WTC11 (cell line): ENCODE measurements at regions not wholly inside any gene's neighbourhood (a gene's known extent, or its start where the extent isn't known, plus 50 kb on each side); places are given as distances from the start of the nearest gene placed in this dataset.
A peak's percentile ranks its signal among the peaks of the same experiment; 100 is the strongest.
"Not testable (repeated sequence)": the region's sequence is repeated elsewhere in the genome, so short reads cannot be mapped to it uniquely, and the experiment has no call there.

Experiments used
- ATAC-seq: fragments of 200-7000 bp; cut with Tn5 transposase; 2 replicates; pipeline ENCODE4 v1.10.0; 2021; ENCODE audit warnings: mild to moderate bottlenecking, moderate library complexity
- CTCF ChIA-PET: fragments of 300-600 bp; sonication (Branson Sonifier 250); formaldehyde crosslinking; loops from one replicate; lab custom pipeline; 2021; ENCODE audit warnings: antibody characterized with exemption; lab: Charles Lee
- POLR2A ChIA-PET: fragments of 350-600 bp; sonication (Branson Sonifier 250); formaldehyde crosslinking; loops from one replicate; lab custom pipeline; 2021; ENCODE audit warnings: antibody characterized with exemption; lab: Charles Lee
- DNase-seq: peaks from one replicate; pipeline ENCODE4 v3.0.0; 2021; ENCODE audit warnings: low spot score
- H3K27ac Mint-ChIP-seq: 2 replicates; pipeline ENCODE4 v1.8.0; 2021; ENCODE audit warnings: mixed read lengths
- H3K27me3 Mint-ChIP-seq: 2 replicates; pipeline ENCODE4 v1.8.0; 2021; ENCODE audit warnings: low read depth, mild to moderate bottlenecking, moderate library complexity, mixed read lengths
- H3K36me3 Mint-ChIP-seq: 2 replicates; pipeline ENCODE4 v1.8.0; 2021; ENCODE audit warnings: mixed read lengths
- H3K4me1 Mint-ChIP-seq: 2 replicates; pipeline ENCODE4 v1.8.0; 2022; ENCODE audit warnings: mixed read lengths
- H3K4me3 Mint-ChIP-seq: 2 replicates; pipeline ENCODE4 v1.8.0; 2021; ENCODE audit warnings: mild to moderate bottlenecking, moderate library complexity, mixed read lengths
- H3K9me3 Mint-ChIP-seq: 2 replicates; pipeline ENCODE4 v1.8.0; 2021; ENCODE audit warnings: mixed read lengths
- AR ChIP-seq: fragments of 250-450 bp; sonication (Bioruptor Pico); IDR thresholded peaks from 2 replicates; pipeline ENCODE4 v1.9.0; 2021; ENCODE audit warnings: mild to moderate bottlenecking
- ATF3 ChIP-seq: sonication (generic); formaldehyde crosslinking; conservative IDR thresholded peaks from 2 replicates; pipeline ENCODE4 v1.8.1; 2022; ENCODE audit warnings: mild to moderate bottlenecking, missing genetic modification reagents
- CDX4 ChIP-seq: fragments of 250-450 bp; sonication (Bioruptor Pico); IDR thresholded peaks from 2 replicates; pipeline ENCODE4 v1.9.0; 2021; ENCODE audit warnings: moderate library complexity, mild to moderate bottlenecking, inconsistent platforms, borderline replicate concordance
- ETV6 ChIP-seq: sonication (generic); formaldehyde crosslinking; IDR thresholded peaks from 2 replicates; pipeline ENCODE4 v1.8.1; 2022; ENCODE audit warnings: mild to moderate bottlenecking, missing genetic modification reagents
- NFE2L1 ChIP-seq: sonication (generic); formaldehyde crosslinking; IDR thresholded peaks from 2 replicates; pipeline ENCODE4 v1.8.1; 2023; ENCODE audit warnings: missing genetic modification reagents
- PRDM15 ChIP-seq: sonication (generic); formaldehyde crosslinking; IDR thresholded peaks from 2 replicates; pipeline ENCODE4 v1.8.0; 2022; ENCODE audit warnings: missing genetic modification reagents
- TP53 ChIP-seq: sonication (generic); formaldehyde crosslinking; IDR thresholded peaks from 2 replicates; pipeline ENCODE4 v1.8.1; 2023; ENCODE audit warnings: mild to moderate bottlenecking, missing genetic modification reagents
- USF2 ChIP-seq: sonication (generic); formaldehyde crosslinking; IDR thresholded peaks from 2 replicates; pipeline ENCODE4 v1.8.1; 2023; ENCODE audit warnings: mild to moderate bottlenecking, missing genetic modification reagents, moderate library complexity
- ZMAT4 ChIP-seq: fragments of 250-450 bp; sonication (Bioruptor Pico); IDR thresholded peaks from 2 replicates; pipeline ENCODE4 v1.9.0; 2021; ENCODE audit warnings: mild to moderate bottlenecking
- ZNF232 ChIP-seq: sonication (generic); formaldehyde crosslinking; IDR thresholded peaks from 2 replicates; pipeline ENCODE4 v1.8.0; 2022; ENCODE audit warnings: mild to moderate bottlenecking, missing genetic modification reagents
- ZSCAN18 ChIP-seq: fragments of 250-450 bp; sonication (Bioruptor Pico); IDR thresholded peaks from 2 replicates; pipeline ENCODE4 v2.1.2; 2022; ENCODE audit warnings: mild to moderate bottlenecking, moderate library complexity

- Mint-ChIP-seq H3K27ac (no peak overlapping the region), H3K36me3 (no peaks in the 10 kb centered on the region), H3K4me3 (no peak overlapping the region), H3K9me3 (no peaks in the 10 kb centered on the region), H3K27me3 (peaks cover 3% of the 10 kb centered on the region), H3K4me1 (peaks cover 6% of the 10 kb centered on the region; the same call in 1 of the 2 replicates)
- POLR2A ChIA-PET: no interaction called here
- TF ChIP-seq ZNF232 (CRISPR knock-in tag) (no peak), ETV6 (CRISPR knock-in tag) (no peak), USF2 (CRISPR knock-in tag) (no peak), ZMAT4 (CRISPR knock-in tag) (no peak), CDX4 (CRISPR knock-in tag) (no peak), ATF3 (no peak), TP53 (CRISPR knock-in tag) (no peak), NFE2L1 (CRISPR knock-in tag) (no peak), ZSCAN18 (no peak), AR (CRISPR knock-in tag) (no peak)
- DNase-seq: no peak
- ATAC-seq: peak; percentile 36; the same call in 1 of the 2 replicates
- CTCF ChIA-PET: interaction anchor here (1.3 to 1.6 kb wide), 2 partner anchors 9 to 23 kb away, joined by 4 to 6 read pairs; no protein-coding TSS in a partner anchor
These were observed 191.8 kb upstream of the GLI2 start for GRCh38 chr2:120543899-120544298.

GRCh38 chr2:120544522-120544921 is 191.1 kb upstream of the GLI2 start:
- Mint-ChIP-seq H3K4me1 (peaks cover 6% of the 10 kb centered on the region; the same call in 1 of the 2 replicates), H3K27ac (no peak overlapping the region)
- CTCF ChIA-PET: interaction anchor here (0.6 to 1.6 kb wide), 5 partner anchors 9 to 125 kb away, joined by 3 to 6 read pairs (median 4); no protein-coding TSS in a partner anchor
- TF ChIP-seq NFE2L1 (CRISPR knock-in tag): no peak
- TF ChIP-seq PRDM15 (CRISPR knock-in tag): peak; percentile 50; the same call in 1 of the 2 replicates
- TF ChIP-seq, all 79 proteins: peak for 1
- peaks cover 3% of the 10 kb centered on the region for H3K27me3 Mint-ChIP-seq
- ATAC-seq (no peak), DNase-seq (no peak)
- H3K9me3 Mint-ChIP-seq: no peaks in the 10 kb centered on the region
- no peaks in the 10 kb centered on the region for H3K36me3 Mint-ChIP-seq
- no peak overlapping the region for H3K4me3 Mint-ChIP-seq
- POLR2A ChIA-PET: no interaction called here

GRCh38 chr2:120545007-120545406 is 190.7 kb upstream of the GLI2 start:
- ATAC-seq, DNase-seq, H3K36me3 Mint-ChIP-seq, H3K27me3 Mint-ChIP-seq, H3K27ac Mint-ChIP-seq, H3K9me3 Mint-ChIP-seq, H3K4me1 Mint-ChIP-seq, H3K4me3 Mint-ChIP-seq, POLR2A ChIA-PET: not testable (repeated sequence)
- CTCF ChIA-PET: interaction anchor here (0.6 to 1.6 kb wide), 4 partner anchors 8 to 125 kb away, joined by 3 to 6 read pairs (median 4); no protein-coding TSS in a partner anchor
